Bronchial epithelial cell (primary cell): ENCODE measurements at regions not wholly inside any gene's neighbourhood (a gene's known extent, or its start where the extent isn't known, plus 50 kb on each side); places are given as distances from the start of the nearest gene placed in this dataset.

ENCODE experiments used
- DNase-seq: peaks from one replicate; pipeline ENCODE4 v3.0.0-alpha.2; 2010; ENCODE audit warnings: low read depth
- FAIRE-seq: peaks from 2 replicates; lab custom pipeline; 2011; peaks lifted over from hg19 to GRCh38; lab: Jason Lieb, UNC
- H3K27me3 ChIP-seq: 2 replicates; pipeline ENCODE4 v1.5.1; 2011; ENCODE audit warnings: low read length; ENCODE audit not compliant: control insufficient read depth, insufficient read depth
- H3K36me3 ChIP-seq: 2 replicates; pipeline ENCODE4 v1.5.1; 2011; ENCODE audit warnings: low read length; ENCODE audit not compliant: control insufficient read depth, insufficient read depth
- H3K4me3 ChIP-seq: 2 replicates; pipeline ENCODE4 v1.5.1; 2011; ENCODE audit warnings: mild to moderate bottlenecking, low read depth, low read length, control low read depth
- CTCF ChIP-seq: IDR thresholded peaks from 2 replicates; pipeline ENCODE4 v1.5.1; 2011; ENCODE audit warnings: mild to moderate bottlenecking, moderate library complexity, low read length, control low read depth, inconsistent platforms; ENCODE audit not compliant: insufficient read depth, severe bottlenecking

DNA sequence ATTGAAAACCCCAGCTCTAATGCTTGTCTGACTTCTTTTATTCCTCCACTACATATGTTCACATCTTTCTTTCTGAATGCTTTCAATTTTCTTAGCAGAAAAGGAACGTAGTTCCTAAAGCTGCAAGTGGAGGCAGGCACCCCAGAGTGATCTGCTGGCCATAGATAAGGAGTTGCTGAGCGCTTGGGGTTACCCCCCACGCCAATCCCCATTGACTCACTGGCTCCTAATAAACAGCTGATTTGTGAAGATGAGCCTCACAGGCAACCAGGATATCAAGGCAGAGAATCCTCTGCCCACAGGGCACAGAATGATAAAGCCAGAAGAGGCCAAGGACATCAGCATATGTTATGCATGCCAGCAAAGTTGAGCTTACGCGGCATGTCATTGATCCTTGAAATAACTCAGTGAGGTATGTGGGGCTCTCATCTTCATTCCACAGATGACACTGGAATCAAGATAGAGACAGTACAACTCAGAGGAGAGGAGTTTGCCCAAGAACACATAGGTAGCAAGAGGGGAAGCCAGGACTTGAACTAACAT is 129.1 kb upstream of the PTPRT start:
- H3K4me3 ChIP-seq: no peak overlapping the region
- H3K36me3 ChIP-seq: no peaks in the 10 kb centered on the region
- DNase-seq: no peak
- FAIRE-seq: no peak
- TF ChIP-seq CTCF: no peak
- H3K27me3 ChIP-seq: no peaks in the 10 kb centered on the region

DNA sequence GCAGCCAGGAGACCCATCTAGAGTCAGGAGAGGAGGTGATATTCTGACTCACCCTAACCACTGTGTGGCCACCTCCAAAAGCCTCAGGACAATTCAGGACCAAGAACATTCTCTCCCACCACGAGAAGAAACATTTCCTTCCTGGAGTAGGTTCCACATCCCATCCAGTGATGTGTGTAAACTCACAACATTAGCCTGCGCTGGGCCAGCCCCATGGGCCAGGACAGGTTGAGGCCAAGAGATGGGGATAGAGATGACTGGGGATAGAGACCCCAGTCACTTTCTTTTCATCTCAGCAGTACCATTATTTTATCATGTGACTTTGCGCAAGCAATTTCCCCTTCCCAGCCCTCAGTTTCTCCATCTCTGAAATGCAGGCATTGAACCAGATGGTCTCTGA is 126.6 kb upstream of the PTPRT start:
- TF ChIP-seq CTCF: no peak

DNA sequence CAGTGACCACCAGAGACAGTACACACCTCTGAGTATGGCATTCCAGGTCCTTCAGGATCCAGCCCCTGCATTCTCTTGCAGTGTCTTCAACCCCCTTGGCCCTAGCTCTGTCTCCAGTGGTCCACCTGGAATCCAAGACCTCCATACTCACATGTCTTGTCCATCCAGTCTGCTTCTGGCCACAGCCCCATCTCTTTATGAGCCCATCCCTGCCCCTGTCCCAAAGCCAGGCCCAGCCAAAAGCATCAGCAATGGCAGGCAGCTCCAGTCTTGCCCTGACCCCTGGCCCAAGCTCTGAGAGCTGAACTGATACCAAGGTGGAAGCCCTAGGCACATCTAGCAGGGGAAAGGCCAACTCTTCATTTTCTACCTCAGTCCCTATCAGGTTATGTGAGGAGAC is 119.6 kb upstream of the PTPRT start:
- DNase-seq: no peak
- TF ChIP-seq CTCF: no peak
- no peak for FAIRE-seq
- Histone ChIP-seq H3K27me3 (no peaks in the 10 kb centered on the region), H3K4me3 (no peak overlapping the region), H3K36me3 (no peaks in the 10 kb centered on the region)

More for the DNA sequence above, 126.6 kb upstream of the PTPRT start:
- Histone ChIP-seq H3K4me3 (no peak overlapping the region), H3K27me3 (no peaks in the 10 kb centered on the region), H3K36me3 (no peaks in the 10 kb centered on the region)
- DNase-seq (no peak), FAIRE-seq (no peak)

- no peak for DNase-seq
- no peak for TF ChIP-seq CTCF
- no peaks in the 10 kb centered on the region for H3K36me3 ChIP-seq
- no peak overlapping the region for H3K4me3 ChIP-seq
- FAIRE-seq: no peak
- H3K27me3 ChIP-seq: no peaks in the 10 kb centered on the region
Observed at GRCh38 chr20:43306837-43307236, 117.1 kb upstream of the PTPRT start.

GRCh38 chr20:43305749-43306148 is 116.0 kb upstream of the PTPRT start:
- no peak for DNase-seq
- H3K27me3 ChIP-seq: no peaks in the 10 kb centered on the region
- no peak for TF ChIP-seq CTCF
- no peak overlapping the region for H3K4me3 ChIP-seq
- no peaks in the 10 kb centered on the region for H3K36me3 ChIP-seq
- FAIRE-seq: peak; percentile 70

- H3K4me3 ChIP-seq: no peak overlapping the region
- no peaks in the 10 kb centered on the region for H3K27me3 ChIP-seq
- TF ChIP-seq CTCF: no peak
- FAIRE-seq (no peak), DNase-seq (no peak)
- no peaks in the 10 kb centered on the region for H3K36me3 ChIP-seq
Observed at GRCh38 chr20:43304598-43304997, 114.9 kb upstream of the PTPRT start.
